ENCODE measurements at regions not wholly inside any gene's neighbourhood (a gene's known extent, or its start where the extent isn't known, plus 50 kb on each side); places are given as distances from the start of the nearest gene placed in this dataset.

DNA sequence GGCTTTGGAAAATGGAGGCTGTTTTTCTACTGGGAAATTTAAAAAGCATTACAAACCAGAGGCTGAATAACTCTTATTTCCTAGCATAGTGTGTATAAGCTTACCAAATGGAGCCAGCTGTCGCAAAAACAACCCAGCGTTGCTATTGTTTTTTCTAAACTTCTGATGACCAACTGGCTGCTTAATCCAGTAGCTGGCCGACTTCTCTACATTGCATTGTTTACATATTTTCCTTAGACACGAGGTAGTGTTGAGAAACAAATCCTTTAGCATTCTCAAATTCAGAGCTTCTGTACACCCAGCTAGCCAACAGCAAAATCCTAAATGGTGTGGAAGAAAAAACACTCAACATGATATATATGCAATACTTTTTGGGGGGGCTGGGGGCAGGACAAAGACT, 161.0 kb upstream of the ADAMTS9 start:
- no peak overlapping the region for H3K4me3 ChIP-seq (ENCODE audit: low read depth, poor library complexity, severe bottlenecking)
- intact Hi-C loops (cut with DNase I; ENCODE audit: low total_unique reads) = no loop called here
- 70 to 72% methylated on average over 4 of the region's 4 CpGs for WGBS, 2 donors
- no peak for TF ChIP-seq POLR2A (IDR thresholded peaks at IDR 0.05)
- TF ChIP-seq, protein P1, sequence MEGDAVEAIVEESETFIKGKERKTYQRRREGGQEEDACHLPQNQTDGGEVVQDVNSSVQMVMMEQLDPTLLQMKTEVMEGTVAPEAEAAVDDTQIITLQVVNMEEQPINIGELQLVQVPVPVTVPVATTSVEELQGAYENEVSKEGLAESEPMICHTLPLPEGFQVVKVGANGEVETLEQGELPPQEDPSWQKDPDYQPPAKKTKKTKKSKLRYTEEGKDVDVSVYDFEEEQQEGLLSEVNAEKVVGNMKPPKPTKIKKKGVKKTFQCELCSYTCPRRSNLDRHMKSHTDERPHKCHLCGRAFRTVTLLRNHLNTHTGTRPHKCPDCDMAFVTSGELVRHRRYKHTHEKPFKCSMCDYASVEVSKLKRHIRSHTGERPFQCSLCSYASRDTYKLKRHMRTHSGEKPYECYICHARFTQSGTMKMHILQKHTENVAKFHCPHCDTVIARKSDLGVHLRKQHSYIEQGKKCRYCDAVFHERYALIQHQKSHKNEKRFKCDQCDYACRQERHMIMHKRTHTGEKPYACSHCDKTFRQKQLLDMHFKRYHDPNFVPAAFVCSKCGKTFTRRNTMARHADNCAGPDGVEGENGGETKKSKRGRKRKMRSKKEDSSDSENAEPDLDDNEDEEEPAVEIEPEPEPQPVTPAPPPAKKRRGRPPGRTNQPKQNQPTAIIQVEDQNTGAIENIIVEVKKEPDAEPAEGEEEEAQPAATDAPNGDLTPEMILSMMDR (IDR thresholded peaks at IDR 0.05) = no peak
- no peak for DNase-seq (ENCODE audit: low spot score in 2 of 2)

DNA sequence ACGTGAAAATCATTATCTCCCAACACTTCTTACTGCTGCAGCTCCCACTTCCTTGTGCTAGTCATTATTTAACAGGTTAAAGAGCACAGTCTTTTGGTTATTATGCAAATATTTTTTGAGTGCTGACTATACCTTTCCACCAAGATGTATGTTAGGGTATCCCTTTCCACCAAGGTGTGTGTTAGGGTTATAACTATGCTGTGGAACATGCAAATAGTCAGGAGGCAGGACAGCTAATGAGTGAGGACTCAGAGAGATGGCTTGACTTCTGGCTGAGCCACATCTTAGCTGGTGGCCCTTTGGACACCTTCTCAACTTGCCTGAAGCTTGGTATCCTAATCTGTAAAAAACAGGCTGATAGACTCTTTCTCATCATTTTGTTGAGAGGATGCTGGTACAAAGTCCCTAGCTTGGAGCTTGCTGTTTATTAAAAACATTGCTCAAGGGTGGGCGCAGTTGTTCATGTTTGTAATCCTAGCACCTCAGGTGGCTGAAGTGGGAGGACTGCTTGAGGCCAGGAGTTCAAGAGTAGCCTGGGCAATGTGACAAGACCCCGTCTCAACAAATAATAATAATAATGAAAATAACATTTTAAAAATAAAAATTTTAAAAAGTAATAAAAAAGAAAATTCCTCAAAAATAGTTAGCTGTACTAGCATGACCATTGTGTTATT, 160.5 kb upstream of the ADAMTS9 start:
- WGBS, 2 donors = 89 to 94% methylated on average over 3 of the region's 3 CpGs
- TF ChIP-seq POLR2A (IDR thresholded peaks at IDR 0.05) = no peak
- TF ChIP-seq, protein P1 (IDR thresholded peaks at IDR 0.05) = no peak
- no peak for DNase-seq (ENCODE audit: low spot score in 2 of 2)
- no peak overlapping the region for H3K4me3 ChIP-seq (ENCODE audit: low read depth, poor library complexity, severe bottlenecking)
- intact Hi-C loops (cut with DNase I; ENCODE audit: low total_unique reads) = no loop called here

DNA sequence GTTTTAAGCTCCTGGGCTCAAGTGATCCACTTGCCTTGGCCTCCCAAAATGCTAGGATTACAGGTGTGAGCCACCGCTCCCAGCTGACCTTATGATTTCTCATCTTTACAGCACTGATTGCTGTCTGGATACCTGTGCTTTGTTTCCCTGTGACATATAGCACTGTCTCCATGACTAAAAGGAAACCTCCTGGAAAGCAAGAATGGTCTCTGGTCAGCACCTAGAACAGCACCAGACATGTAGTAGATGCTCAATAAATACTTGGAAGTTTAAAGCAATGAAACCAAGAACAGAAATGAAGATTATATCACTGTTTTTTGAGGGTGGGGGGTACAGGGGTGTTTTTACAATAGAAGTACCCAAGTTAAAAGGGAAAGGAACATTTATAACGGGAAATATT, 156.8 kb upstream of the ADAMTS9 start:
- 93 to 98% methylated on average over 2 of the region's 2 CpGs for WGBS, 2 donors
- intact Hi-C loops (cut with DNase I; ENCODE audit: low total_unique reads) = no loop called here
- TF ChIP-seq, protein P1 (IDR thresholded peaks at IDR 0.05) = no peak
- no peak for TF ChIP-seq POLR2A (IDR thresholded peaks at IDR 0.05)
- H3K4me3 ChIP-seq (ENCODE audit: low read depth, poor library complexity, severe bottlenecking) = no peak overlapping the region
- no peak for DNase-seq (ENCODE audit: low spot score in 2 of 2)

DNA sequence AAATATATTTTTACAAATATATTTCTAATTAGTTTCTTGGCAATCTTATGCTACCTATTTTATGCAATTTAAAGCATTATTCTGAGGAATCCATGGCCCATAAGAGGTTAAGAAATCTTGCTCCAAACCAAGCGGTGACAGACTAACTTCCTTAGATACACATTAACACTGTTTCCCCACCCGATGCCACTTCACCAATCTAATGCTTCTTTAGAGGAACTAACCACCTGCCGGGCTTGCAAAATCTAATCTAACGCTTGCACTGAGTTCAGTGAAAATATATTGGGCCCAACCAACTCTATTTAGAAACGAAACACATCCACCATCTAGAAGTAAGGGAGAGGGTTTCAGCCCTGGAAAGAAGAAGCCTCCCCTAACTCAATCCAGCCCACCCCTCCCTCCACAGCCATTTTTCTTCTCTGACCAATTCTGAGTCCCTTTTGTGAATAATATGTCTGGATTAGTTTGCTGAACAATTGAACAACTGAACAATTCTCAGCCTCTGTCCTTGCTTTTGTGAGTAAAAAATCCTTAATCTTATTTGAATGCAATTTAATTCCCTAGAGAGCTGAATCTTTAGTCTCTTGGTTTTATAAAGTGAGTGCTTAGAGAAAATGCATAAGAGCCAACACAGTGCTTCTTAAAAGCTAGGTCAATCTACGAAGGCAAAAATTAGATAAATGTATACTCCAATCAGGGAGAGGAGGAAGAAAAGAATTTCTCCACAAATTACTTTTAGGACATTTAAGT, 150.4 kb upstream of the ADAMTS9 start:
- TF ChIP-seq, protein P1 (IDR thresholded peaks at IDR 0.05) = no peak
- TF ChIP-seq POLR2A (IDR thresholded peaks at IDR 0.05) = no peak
- DNase-seq (ENCODE audit: low spot score in 2 of 2) = no peak
- 83 to 87% methylated on average over 6 of the region's 6 CpGs for whole genome bisulfite sequencing, 2 donors
- intact Hi-C loops (cut with DNase I; ENCODE audit: low total_unique reads) = no loop called here
- no peak overlapping the region for H3K4me3 ChIP-seq (ENCODE audit: low read depth, poor library complexity, severe bottlenecking)

DNA sequence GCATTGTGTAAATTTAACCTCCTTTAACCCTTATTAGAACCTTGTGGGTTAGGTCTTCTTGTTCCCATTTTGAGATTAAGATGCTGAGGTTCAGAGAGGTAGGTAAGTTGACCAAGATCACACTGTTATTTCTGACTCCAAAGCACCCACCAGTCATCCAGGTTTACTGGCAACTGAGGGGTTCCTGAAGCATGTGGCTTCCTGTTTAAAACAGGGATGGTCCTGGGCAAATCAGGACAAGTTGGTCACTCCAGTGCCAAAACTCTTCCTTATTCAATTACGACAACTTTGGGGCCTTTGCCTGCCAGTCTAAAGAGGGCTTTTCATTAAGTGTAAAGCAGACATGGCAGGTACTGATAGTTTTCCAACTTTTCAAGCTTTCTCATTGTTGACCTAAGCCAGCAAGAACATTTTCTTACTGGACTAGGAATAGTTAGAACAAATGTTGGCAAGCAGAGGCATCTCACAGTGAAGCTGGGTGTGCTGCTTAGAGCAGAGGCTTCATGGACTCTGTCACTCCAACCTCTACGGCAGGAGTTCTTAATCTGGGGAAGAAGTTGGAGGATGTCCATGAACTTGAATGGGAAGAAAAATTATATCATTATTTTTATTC, 149.4 kb upstream of the ADAMTS9 start:
- 40 to 59% methylated on average over 2 of the region's 2 CpGs for WGBS, 2 donors
- no peak overlapping the region for H3K4me3 ChIP-seq (ENCODE audit: low read depth, poor library complexity, severe bottlenecking)
- DNase-seq (ENCODE audit: low spot score in 2 of 2) = no peak
- TF ChIP-seq, protein P1 (IDR thresholded peaks at IDR 0.05) = no peak
- no peak for TF ChIP-seq POLR2A (IDR thresholded peaks at IDR 0.05)
- intact Hi-C loops (cut with DNase I; ENCODE audit: low total_unique reads) = no loop called here
